GM19023 (cell line): ENCODE measurements at regions not wholly inside any gene's neighbourhood (a gene's known extent, or its start where the extent isn't known, plus 50 kb on each side); places are given as distances from the start of the nearest gene placed in this dataset.
"Not testable (repeated sequence)": the region's sequence is repeated elsewhere in the genome, so short reads cannot be mapped to it uniquely, and the experiment has no call there.

Experiments
- ATAC-seq: cut with Tn5 transposase; IDR thresholded peaks from one replicate; pipeline ENCODE4 v1.9.1; 2021; ENCODE audit warnings: mild to moderate bottlenecking, moderate library complexity; ENCODE audit not compliant: unreplicated experiment

DNA sequence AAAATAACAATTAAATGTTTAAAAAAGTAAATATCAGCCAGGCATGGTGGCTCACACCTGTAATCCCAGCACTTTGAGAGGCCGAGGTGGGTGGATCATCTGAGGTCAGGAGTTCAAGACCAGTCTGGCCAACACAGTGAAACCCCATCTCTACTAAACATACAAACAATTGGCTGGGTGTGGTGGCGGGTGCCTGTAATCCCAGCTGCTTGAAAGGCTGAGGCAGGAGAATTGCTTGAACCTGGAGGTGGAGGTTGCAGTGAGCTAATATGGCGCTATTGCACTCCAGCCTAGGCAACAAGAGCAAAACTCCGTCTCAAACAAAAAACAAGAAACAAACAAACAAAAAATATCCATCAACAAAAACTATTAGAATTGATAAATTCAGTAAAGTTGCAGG lies 77.5 kb downstream of the SNX5 start:
- not testable (repeated sequence) for ATAC-seq

DNA sequence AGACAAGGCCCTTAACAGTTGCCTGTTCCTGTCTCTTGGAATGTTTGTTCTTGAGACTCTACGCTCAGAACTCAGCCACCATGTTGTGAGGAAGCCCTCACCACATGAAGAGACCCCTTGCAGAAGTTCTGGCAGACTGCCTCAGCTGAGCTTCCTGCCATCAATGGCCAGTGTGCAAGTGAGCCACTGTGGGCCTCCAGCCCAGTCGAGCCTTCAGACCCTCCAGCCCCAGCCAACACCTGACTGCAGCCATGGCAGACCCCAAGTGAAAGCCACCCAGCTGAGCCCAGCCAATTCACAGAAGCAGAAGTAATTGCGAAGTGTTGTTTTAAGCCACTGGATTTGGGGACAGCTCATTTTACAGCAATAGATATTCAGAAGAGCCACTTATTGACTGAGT lies 78.3 kb downstream of the SNX5 start:
- no peak for ATAC-seq

GRCh38 chr20:17889226-17889625 lies 79.4 kb downstream of the SNX5 start:
- ATAC-seq, result no peak

GRCh38 chr20:17888044-17888443 lies 80.5 kb downstream of the SNX5 start:
- ATAC-seq, result no peak

DNA sequence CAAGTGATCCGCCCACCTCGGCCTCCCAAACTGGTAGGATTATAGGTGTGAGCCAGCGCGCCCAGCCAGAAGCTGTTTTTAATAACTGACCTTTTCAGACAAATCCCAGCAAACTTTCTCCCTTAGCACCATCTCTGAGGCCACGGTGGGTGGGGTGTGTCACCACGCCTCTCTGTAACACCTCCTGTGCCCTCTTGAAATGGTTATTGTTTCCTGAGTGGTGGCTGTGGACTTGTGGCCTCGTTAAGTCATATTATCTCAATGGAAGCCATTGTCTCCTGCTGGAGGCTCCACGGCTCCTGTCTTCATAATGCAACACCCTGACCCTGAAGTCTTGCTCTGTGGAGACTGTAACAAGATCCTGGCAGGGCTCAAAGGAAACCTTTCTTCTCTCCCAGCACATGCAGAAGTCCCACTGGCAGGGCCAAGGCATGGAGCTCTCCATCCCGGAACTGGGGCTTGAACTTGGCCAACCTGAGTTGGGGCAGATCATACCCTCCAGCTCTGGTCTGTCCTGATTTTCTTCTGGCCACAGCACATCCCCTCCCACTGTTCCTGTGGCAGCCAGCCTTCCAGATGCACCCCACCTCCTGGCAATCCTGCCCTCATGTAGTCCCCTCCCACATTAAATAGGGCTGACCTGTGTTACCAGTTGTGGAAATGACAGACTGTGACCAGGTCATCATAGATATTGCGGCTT lies 81.1 kb downstream of the SNX5 start:
- ATAC-seq, result no peak

DNA sequence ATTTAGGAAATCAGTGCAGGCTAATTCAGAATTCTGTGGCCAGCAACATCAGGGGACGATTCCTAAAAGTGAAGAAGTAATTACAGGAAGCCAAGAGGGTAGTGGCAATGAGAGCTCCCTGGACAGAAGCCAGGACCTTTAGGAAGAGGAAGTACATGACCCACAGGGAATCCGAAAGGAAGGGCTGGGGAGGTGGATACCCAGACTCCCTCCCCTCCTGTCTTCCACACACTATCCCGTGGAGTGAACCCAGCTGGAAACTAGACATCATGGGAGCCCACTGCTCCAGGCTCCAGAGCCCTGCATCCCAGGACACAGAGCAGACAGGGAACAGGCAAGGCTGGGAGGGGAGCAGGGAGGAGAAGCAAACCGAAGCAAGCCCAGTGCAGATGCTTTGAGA lies 83.0 kb downstream of the SNX5 start:
- ATAC-seq, result no peak

DNA sequence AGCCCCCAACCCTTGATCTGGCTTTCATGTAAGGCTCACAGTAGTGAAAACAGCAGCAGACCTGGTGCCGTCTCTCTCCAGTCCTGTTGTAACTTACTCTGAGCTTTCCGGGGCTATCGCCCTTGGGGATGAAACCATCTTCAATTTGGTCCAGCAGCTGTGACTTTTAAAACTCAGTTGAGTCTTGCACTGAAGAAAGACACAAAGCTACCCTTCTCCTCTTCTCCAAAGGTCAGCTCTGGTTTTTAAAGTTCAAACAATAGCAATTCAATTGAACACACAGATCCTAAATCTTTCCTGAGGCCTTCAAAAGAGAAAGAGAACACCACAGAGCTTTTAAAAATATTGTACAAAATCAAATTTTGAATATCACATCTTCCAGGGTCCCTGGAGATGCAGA lies 83.5 kb downstream of the SNX5 start:
- ATAC-seq, result no peak

GRCh38 chr20:17884307-17885003 lies 84.1 kb downstream of the SNX5 start:
- ATAC-seq, result no peak

DNA sequence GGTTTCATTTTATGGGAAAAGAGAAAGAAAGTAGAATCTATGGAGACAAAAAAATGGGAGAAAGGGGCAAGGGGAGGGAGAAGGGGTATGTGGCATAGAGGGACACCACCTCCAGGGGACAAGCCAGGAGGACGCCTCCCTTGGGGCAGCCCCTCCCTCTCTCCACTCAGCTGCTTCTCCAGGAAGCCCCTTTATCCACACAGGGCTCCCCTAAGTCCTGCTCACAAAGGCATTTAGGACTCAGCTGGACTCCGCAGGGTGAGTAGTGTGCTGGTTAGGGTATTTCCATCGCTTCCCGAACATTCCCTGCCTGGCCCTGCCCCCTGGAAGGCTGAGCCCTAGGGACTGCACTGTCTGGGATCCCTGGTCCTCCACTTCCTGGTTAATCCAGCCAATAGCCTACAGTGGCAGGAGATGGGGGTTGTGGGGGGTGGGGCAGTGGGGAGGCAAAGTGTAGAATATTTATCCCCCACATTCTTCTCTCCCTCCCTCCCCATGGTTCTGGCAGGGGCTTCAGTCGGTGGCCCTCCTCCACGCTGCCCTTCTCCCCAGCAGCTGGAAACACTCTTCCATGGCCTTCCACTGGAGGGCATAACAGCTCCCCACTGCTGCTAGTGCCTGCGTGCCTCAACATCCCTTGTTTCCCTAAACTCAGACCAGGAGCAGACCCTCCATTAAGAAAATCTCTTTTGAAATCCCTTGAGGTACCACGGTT lies 84.8 kb downstream of the SNX5 start:
- ATAC-seq, result no peak

DNA sequence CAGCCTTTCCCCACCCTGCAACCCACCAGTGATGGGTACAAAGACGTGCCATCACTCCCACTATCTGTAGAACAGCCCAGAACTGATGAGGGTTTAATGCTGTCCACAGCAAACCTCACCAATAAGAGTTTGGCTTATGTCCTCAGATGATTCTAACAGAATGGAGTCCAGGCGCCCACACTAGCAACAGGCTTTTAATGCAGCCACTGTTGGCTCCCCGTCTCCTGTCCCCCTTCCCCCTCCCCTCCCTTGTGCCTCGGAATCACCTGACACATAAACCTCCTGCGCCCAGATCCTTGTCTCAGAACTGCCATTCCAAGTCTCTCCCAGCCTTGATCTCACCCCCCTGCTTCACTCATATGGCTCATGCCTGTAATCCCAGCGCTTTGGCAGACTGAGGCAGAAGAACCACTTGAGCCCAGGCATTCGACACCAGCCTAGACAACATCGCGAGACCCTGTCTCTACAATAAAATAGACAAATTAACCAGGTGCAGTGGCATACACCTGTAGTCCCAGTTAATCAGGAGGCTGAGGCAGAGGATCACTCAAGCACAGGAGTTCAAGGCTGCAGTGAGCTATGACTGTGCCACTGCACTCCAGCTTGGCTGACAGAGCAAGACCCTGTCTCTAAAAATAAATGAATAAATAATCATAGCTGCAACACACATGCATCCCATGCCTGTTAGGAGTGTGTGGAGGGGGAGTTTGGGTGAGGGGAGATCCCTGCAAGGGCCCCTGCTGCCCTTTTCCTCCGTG lies 85.6 kb downstream of the SNX5 start:
- no peak for ATAC-seq

GRCh38 chr20:17882065-17882833 lies 86.3 kb downstream of the SNX5 start:
- ATAC-seq, result no peak

DNA sequence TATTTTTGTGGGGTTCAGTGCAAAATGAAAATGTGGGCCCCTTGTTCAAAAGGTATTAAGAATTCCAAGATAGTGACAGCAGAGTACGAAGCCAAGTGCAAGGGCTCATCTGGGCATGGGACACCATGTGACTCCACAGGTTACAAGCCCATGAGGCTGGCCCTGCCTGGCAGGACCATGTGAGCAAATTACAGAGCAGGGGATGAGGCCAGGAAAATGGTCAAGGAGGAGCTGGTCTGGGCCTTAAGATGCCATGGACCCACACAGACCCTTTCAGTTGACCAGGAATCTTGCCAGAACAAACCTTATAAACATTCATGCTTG lies 86.9 kb downstream of the SNX5 start:
- ATAC-seq, result no peak

DNA sequence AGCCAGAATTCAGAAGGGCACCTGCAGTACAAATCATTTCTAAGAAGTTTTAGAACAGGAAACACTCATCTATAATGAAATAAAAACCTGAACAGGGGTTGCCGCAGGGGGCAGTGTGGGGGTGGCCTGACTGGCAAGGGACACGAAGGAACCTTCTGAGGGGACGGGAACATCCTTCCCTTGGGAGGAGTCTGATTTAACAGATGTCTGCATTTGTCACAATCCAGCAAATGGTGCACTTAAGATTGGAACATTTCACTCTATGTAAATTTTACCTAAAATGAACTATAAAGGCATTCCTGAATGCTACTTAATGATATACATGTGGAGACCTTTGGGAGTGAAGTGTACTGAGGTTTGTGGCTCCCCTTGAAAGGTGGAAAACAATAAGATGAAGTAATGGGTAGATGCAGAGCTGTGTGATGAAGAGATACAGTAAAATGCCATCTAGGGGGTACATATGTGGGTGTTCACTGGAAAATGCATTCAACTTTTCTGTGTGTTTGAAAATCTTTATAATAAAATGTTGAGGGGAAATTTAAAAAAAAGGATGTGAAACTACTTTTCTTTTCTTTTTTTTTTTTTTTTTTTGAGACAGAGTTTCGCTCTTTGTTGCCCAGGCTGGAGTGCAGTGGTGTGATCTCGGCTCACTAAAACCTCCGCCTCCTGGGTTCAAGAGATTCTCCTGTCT lies 89.5 kb downstream of the SNX5 start:
- ATAC-seq, result no peak

DNA sequence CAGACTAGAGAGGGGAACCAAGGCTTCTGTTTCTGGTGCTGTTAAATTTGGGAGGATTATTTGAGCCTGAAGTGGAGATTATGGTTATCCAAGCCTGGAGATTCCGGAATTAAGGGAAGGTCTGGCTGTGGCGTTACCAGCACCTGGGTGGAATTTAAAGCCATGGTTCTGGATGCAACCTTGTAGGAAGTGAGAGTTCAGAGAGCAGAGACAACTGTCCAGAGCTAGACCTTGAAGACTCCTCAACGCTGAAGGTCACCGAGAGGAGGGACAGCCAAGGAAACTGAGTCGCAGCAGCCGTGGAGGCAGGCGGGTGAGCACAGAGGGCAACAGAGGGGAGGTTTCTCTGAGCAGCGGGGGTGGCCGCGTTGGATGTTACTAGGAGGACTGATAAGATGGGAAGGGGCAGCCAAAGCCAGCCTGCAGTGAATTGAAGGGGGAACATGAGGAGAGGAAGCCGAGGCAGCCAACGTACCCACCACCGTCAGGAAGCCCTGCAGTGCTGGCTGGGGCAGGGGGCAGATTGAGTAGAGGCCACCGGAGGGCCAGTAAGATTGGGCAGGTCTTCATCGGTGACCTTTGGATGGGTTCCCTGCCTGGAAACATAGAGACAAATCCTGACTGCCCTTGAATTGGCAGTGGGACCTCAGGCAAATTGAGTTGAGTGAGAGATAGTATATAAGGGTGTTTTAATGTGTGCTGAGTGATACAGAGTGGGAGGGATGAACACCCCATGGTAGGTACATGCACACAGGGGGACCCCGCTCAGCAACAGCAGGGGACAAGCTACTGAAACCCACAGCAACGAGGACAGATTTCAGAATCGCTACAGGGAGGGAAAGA lies 90.3 kb downstream of the SNX5 start:
- ATAC-seq, result no peak

- ATAC-seq, result no peak
These were observed 92.6 kb downstream of the SNX5 start for GRCh38 chr20:17875981-17876385.

- no peak for ATAC-seq
These were observed 93.3 kb downstream of the SNX5 start for GRCh38 chr20:17875106-17875980.

- no peak for ATAC-seq
These were observed 94.1 kb downstream of the SNX5 start for GRCh38 chr20:17874271-17875105.
